ENCODE measurements at regions not wholly inside any gene's neighbourhood (a gene's known extent, or its start where the extent isn't known, plus 50 kb on each side); places are given as distances from the start of the nearest gene placed in this dataset.

DNA sequence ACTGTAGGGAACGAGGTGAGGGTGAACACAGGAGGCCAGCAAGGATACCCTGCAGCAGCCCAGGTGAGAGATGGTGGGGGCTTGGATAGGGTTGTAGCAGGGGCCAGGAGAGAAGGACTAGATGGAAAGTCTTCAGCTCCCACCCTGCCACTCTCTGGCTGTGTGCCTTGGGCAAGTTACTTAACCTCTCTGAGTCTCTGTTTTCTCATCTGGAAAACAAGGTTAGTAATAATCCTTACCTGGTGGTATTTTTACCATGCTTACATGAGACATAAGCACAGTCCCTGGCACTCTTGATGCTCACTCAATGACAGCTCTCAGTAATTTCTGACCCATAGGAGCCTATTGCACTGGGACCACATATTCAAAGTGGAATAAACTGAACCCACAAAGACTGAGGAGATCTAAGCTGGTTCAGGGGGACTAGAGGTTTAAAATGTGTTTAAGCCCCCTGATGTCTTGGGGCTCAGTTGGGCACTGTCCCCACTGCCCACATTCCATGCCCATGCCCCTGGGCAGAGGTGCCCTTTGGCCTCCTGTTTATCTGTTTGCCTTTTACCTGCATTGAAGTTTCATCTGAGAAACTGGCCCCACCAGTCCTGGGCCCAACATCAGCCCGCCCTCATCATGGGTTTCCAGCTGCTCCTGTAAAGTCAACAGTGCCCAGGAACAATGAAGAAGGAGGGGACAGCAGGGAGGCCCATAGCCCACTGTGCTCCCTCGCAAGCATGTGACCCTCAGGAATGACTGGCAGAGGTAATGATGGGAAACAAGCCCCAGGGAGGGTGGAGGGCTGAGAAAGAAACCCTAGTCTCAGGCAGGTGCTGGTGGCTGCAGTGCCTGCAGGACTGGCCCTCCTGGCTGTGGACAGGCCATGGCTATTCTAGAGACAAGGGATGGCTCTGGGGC is 104.0 kb downstream of the VEGFA start:
- TF ChIP-seq, protein P1, sequence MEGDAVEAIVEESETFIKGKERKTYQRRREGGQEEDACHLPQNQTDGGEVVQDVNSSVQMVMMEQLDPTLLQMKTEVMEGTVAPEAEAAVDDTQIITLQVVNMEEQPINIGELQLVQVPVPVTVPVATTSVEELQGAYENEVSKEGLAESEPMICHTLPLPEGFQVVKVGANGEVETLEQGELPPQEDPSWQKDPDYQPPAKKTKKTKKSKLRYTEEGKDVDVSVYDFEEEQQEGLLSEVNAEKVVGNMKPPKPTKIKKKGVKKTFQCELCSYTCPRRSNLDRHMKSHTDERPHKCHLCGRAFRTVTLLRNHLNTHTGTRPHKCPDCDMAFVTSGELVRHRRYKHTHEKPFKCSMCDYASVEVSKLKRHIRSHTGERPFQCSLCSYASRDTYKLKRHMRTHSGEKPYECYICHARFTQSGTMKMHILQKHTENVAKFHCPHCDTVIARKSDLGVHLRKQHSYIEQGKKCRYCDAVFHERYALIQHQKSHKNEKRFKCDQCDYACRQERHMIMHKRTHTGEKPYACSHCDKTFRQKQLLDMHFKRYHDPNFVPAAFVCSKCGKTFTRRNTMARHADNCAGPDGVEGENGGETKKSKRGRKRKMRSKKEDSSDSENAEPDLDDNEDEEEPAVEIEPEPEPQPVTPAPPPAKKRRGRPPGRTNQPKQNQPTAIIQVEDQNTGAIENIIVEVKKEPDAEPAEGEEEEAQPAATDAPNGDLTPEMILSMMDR (conservative IDR thresholded peaks at IDR 0.05; ENCODE audit: low read length): no peak
- TF ChIP-seq EZH2phosphoT487 (IDR thresholded peaks at IDR 0.05; ENCODE audit: borderline replicate concordance): no peak
